ENCODE measurements at regions not wholly inside any gene's neighbourhood (a gene's known extent, or its start where the extent isn't known, plus 50 kb on each side); places are given as distances from the start of the nearest gene placed in this dataset.
"Not testable (repeated sequence)": the region's sequence is repeated elsewhere in the genome, so short reads cannot be mapped to it uniquely, and the experiment has no call there.

DNA sequence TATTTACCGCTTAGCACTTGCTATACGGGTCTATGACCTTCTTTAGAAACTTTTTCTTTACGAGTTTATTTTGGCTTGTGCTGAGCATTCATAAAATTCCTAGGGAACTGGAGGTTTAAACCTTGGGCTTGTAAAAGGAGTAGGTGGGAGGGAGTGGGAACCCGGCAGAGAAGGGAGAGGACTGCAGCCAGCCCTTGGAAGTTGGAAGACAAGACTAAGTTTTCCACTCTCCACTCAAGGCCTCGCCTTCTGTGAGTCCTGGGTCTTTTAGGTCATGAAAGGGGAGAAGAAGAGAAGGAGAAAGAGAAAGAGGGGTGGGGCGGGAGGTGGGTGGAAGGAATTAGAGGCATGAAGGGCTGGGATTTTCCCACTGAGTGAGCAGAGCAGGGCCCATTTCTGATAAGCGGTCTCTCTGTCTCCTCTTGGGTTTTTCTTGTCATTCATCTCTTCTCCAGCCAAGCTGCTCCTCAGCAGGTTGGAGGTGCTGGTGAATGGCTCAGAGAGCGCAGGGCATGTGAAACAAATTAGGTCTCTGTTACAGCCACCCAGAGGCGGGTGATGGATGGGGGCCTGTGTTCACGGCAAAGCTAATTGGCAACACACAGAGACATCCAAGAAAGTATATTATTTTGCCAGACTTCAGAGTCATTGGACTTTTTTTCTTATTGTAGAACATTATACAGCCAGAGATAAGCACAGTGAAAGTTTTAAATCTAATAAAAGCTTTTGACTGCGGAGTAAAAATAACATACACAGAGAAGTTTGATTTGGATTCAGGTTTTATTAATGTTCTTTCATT, 247.3 kb downstream of the FOXD2 start:
- DNase-seq (ENCODE audit: low spot score), result peak; percentile 74

DNA sequence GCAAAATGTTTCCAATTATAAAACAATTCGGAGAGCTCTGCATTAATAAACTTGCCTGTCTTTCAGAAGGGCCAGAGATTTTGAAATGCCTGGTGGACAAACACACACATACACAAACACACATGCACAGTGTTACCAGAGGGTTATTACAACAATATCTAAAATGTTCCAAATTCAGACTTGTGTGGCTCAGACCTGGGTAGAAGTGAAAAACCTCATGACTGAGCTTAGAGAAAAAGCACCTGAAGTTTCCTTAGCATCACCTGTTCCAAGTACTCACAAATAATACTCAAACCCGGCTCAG, 247.9 kb downstream of the FOXD2 start:
- DNase-seq (ENCODE audit: low spot score), result no peak

DNA sequence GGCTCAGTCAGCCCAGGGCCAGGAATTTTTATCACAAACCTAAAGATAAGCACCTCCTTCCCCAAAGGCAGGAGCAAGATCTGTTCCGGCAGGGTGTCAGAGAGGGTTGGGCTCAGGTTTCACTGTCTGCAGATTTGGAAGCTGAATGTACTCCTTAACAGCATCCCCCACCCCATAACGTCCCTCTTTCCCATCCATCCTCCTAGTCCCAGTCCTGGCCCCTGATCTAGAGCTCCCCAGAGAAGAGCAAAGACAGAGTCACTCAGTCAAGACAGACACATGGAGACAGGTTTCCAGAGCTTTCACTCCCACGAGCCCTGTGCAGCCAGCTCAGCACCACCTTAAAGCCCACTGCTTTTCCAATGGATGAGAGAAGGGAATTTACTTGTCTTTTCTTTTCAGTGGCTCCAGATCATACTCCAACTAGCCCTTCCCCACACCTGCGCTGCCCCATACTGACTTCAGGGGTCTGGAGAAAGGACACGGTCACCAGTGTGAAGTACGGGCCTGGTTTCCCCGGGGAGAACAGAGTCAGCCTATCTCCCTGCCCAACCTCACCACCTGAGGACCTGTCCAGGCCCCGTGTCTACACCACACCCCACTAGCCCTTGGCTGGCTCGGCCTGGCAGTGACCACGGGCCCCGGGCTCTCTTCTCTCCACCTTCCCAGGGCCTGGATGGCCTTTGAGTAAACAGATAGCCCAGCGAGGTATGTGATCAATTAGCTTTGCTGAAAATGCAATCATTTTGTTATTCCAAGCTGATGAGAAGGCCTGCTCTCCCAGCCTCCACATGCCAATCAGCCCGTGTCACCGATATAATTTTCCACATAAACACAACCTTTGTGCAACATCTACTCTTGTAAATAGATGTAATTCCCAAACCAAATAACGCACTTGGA, 249.1 kb downstream of the FOXD2 start:
- DNase-seq (ENCODE audit: low spot score), result peak; percentile 42

DNA sequence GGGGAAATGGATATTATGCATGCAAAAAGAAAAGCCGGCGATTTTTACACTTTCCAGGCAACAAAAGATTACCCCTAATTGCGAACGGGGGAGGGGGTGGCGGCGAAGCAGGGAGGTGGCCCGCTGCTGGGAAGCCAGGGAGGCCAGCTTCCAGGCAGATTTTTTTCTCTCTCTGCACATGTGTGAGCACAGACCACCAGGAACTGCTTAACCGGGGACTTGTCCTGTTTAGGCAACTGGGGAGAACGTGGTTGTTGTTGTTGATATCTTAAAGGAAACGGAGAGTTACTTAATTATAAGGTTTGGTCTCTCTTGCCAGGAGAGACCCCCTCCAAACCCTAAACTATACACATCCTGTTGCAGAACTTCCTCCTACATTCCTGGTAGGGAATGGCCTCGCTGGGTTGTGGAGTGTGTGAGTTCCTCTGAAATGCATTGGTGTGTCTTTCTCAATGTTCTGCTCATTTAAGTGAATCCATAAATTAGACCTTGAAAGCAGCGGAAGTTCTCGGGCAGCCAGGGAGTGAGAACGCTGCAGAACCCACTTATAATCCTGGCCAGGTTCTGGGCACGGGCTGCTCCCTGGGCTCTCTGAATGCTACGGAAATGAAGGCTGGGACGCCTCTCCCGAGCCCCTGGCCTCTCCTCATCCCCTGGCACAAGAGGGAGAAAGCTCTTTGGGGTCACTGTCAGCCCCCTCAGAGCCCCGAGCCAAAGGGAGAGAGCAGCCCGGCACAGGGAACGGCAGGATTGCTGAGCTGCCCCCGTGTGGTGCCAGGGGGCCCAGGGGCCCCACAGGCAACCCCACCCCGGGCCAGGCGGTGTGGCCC, 250.0 kb downstream of the FOXD2 start:
- peak; percentile 41 for DNase-seq (ENCODE audit: low spot score)

DNA sequence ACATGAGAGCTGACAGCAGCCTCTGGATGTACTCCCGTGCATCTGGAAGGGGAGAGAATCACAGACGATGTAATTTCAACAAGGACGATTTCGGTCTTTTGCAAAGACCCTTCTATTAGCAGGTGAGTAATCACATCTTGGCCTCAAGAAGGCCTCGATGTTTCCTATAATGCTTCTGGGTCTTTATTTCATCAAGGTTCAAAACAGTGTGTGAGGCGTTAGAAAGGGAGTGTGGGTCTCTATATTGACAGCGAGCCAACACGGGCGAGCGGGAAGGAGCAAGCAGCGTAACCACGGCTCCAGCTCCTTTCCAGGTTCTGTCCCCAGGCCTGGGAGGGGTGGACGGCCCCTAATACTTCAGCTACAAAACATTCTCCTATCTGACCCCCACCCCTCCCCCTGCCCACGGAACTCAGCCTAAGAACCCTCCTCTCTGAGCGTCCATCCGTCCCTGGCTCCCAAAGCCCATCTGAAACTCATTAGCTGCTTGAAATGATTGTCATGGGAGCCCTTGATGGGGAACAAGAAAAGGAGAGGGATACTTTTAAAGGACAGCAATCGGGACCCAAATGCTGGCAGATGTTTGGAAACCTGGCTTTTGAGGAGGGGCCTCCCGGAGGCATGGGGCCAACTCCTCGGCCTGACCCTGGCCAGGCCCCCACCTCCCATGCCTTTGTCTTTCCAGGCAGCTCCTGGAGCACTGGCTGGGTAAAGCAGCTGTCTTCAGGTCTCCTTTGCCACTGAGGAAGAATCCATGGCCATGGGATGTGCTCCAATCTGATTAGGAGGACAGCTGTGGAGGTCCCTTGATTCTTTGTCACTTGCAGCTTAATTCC, 250.8 kb downstream of the FOXD2 start:
- DNase-seq (ENCODE audit: low spot score), result peak; percentile 25

DNA sequence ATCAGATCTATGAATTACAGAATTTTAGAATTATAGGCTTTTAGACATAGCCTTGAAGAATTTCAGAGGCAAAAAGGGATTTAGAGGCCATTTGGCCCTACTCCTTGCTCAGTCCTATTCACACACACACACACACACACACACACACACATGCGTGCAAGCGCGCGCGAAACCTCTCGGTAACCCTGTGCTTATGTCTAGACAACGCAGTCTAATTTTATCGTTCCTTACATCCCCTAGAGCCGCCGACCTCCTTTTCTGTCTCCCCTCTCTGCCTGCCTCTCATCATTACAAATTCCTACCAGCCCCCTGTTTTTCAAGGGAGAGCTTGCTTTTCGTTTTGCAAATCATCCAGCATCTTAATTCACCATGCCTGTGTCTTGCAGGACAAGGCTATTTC, 252.1 kb downstream of the FOXD2 start:
- DNase-seq (ENCODE audit: low spot score), result no peak

DNA sequence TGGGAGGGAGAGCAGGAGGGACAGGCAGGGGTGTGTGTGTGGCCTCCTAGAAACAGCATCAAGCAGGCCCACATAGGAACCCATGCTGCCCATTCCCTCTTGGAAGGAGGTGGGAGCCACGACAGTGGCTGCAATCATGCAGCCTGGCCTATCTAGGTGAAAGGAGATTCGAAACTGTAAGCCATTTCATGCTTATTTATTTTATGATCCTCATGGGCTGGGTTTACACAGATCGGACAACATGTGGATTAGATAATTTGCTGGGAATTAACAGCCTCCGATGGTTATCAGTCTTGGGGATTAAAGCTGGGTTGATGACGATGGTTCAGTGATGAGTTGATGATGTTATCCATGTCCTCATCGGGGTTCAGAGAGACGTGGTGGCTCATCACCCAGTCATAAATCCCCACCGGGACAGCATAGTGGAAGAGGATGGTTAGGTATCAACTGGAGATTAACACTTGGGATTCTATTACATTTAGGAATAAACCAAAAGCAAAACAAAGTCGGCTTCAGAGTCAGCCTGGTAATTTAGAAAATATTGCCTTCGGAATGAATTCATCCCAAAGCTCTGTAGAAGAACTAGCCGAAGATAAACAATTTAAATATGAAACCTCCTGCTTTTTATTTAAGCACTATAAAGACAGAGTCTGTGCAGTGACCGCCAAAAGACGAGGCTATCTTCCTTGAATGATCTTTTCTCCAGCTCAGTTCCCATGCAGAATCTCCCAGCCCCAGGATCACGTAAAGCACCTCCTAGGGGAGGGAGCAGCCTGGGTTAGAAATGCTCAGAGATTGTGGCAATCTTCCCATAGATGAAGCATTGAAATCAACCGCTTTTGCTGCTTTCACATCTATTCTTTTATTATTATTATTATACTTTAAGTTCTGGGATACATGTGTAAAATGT, 252.8 kb downstream of the FOXD2 start:
- DNase-seq (ENCODE audit: low spot score), result no peak

DNA sequence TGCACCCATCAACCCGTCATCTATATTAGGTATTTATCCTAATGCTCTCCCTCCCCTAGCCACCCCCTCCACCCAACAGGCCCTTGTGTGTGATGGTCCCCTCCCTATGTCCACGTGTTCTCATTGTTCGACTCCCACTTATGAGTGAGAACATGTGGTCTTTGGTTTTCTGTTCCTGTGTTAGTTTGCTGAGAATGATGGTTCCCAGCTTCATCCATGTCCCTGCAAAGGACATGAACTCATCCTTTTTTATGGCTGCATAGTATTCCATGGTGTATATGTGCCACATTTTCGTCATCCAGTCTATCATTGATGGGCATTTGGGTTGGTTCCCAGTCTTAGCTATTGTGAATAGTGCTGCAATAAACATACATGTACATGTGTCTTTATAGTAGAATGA, 253.4 kb downstream of the FOXD2 start:
- not testable (repeated sequence) for DNase-seq (ENCODE audit: low spot score)

DNA sequence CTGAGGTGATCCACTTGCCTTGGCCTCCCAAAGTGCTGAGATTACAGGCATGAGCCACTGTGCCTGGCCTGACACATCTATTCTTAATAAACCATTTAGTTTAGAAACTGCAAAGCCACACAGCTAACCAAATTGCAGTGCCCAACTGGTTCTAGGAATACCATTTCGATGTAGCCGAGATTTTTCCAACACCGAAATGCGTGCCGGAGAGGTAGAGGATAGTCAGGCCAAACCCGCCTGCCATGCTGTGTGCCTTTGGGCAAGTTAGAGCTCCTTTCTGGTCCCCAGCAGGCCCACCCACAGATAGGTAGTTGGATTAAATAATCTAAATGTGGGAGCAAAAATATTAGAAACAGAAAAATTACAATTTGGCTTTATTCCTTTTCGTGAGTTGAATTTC, 254.4 kb downstream of the FOXD2 start:
- DNase-seq (ENCODE audit: low spot score), result no peak

DNA sequence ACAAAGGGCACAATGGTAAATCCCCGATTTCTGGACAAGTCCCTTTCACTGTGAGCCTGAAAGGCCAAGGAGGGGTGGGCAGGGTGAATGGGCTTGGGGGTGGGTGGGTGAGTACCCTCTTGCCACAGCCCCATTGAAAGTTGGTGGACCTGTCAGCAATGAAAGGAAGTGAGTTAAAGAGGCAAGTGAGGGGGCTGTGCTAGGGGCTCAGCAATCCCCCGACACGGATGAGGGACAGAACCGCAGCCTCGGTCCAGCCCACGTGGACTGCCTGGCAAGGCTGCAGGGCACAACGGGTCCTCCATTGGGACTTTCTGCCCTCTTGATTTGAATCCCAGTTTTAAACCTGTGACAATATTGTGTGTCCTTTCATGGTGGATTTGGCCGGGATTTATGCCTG, 255.3 kb downstream of the FOXD2 start:
- DNase-seq (ENCODE audit: low spot score), result no peak

DNA sequence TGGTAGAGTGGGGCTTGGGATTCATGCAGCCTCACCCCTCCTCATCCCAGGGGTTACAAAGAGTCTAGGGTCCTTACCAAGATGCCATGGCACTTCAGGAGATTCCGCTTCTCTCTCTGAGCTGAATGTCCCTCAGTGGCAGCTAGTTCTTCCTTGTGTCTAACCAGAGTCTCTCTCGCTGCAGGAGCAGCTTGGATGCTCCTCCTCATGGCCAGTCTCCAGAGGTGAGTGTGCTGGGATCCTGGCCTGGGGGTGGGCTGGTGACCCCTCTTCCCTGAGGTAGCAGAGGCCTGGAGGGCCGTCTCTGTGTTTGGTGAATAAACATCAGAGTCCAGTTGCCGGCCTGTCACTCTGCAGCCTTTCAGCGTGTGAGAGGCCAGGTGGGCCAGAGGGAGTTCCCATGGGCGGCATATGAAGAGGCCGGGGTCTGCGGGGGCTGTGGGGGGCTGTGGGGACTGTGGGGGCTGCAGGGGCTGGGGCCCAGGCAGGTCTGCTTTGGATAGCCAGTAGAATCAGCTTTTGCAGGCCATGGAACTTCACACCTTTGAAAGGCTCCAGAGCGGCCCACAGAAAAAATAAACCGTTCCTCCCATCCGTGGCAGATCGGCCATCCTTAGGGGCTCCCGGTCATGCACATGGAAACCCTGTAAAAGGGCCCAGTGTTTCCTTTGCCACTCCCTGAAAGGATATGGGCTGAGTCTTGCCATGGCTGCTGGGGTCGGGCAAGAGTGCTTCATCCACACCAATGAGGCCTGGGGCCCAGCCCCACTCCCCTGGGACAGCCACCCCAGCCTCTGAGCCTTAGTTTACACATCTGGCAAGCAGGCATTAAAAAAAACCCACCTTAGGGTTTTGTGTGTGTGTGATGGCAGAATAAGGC, 256.4 kb downstream of the FOXD2 start:
- no peak for DNase-seq (ENCODE audit: low spot score)

DNA sequence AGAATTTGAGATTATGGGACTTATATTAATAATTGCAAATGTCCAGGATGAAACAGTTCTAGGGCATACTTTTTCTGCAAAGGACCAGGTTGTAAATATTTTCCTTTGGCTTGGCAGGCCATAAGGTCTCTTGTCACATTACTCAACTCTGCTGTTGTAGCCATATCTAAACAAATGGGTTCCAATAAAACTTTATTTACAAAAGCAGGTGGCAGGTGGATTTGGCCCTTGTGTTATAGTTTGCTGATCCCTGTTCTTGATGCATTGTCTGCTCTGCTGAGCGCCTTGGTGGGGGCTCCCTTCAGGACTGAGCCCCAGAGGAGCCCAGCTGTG, 258.5 kb downstream of the FOXD2 start:
- no peak for DNase-seq (ENCODE audit: low spot score)

DNA sequence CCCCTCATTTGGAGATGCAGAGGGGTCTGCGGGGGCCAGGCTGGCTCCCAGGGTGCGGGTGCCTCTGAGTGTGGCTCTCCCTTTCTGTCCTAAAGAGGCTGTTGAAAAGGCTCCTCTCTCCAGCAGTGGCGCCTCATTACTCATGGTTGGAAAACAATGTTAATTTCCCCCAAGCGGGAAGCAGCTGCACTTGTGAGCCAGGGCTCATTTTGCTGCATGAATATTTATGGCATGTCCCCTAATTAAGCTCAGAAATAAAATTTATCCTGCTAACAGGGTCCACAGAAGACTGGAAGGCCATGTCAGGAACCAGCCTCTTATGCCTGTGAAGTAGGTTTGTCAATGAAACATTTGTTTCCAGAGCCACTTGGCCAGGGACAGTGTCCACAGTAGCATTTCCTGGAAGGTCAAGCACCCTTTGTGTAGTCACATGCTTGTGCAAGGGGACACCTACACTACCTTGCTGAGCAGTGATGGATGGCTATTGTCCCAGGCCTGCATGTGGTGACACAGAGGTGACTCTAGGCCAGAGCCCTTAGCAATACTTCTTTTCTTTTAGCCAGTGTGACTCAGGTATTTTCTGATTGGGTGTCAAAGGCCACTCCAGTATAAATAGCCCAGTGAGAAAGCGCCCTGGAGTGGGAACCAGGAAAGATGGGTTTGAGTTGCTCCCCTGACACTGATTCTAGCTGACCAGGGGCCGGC, 259.0 kb downstream of the FOXD2 start:
- DNase-seq (ENCODE audit: low spot score), result no peak

DNA sequence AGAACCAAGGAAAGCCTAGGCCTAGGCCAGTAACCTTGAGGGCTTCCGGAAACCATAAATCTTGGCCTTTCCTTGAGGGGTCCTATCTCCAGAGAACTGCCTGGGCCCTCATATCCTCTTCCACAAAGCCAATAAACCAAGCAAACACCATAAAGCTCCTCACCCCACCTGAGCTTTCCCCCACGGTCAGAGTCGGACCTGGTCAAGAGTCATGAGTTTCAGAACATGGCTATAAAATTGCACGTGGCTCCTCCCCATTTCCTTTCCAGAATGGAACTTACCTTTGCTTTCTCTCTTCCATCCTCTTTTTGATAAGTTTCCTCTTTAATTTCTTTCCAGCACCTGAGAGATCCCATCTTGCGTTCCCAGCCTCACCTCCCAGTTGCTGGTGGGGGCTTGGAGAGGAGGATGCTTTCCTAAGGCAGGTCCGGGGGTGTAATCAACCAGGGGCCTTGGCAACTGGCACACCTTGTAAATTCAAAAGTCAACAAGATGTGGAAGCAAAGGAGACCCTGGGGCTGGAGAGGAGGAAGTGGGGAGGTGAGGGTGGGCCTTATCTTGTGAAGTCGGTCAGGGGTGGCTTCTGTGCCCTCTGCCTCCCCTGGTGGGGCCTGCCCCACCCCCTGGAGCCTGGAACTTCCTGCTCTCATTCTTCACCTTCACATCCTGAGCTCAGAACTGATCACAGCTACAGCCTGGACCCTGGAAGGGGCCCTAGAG, 259.9 kb downstream of the FOXD2 start:
- DNase-seq (ENCODE audit: low spot score), result no peak

DNA sequence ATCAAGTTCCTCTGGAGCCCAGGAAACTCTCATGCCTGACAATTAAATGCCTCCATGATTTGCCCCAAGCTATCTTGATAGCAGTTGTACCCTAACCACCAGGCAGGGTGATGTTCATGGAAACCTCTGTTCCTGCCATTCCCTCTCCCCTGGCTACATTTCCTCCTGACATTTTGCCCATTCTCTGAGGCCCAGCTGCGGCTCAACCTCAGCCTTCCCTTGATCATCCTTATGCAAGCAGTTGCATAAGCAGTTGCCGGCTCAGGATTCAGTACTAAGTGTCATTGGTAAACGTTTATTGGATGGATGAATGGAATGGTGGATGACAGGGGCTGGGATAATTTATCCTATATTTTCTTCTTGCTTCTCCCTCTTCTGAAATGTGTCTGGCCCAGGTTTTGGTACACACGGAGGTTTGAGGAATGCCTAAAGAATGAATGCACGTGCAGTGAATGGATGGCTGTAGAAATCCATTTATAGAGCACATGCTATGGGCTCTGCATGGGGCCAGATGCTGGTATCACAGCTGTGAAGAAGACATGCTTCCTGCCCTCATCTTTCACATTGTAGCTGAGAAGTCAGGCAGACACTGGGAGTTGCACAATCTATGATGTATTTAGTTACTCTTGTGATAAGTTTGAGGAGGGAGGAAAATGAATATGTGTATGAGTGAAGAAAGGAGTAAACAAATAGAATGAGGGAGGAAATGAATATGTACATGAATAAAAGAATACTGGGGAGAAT, 261.8 kb downstream of the FOXD2 start:
- DNase-seq (ENCODE audit: low spot score), result no peak

DNA sequence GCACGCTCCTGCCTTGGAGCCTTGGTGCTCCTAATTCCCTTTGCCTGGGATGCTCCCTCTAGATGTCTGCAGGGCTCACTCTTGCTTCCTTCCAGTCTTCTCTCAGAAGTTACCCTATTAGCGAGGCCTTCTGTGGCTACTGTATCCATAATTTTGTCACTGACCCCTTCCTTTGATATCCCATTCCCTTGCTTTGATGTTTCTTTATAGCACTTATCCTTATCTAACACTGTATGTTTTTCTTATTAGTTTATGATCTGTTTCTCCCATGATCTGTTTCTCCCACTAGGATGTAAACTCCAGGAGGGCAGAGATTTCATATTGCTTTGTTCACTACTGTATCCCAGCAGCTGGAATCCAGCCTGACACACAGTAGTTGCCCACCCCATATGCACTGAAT, 263.4 kb downstream of the FOXD2 start:
- no peak for DNase-seq (ENCODE audit: low spot score)

DNA sequence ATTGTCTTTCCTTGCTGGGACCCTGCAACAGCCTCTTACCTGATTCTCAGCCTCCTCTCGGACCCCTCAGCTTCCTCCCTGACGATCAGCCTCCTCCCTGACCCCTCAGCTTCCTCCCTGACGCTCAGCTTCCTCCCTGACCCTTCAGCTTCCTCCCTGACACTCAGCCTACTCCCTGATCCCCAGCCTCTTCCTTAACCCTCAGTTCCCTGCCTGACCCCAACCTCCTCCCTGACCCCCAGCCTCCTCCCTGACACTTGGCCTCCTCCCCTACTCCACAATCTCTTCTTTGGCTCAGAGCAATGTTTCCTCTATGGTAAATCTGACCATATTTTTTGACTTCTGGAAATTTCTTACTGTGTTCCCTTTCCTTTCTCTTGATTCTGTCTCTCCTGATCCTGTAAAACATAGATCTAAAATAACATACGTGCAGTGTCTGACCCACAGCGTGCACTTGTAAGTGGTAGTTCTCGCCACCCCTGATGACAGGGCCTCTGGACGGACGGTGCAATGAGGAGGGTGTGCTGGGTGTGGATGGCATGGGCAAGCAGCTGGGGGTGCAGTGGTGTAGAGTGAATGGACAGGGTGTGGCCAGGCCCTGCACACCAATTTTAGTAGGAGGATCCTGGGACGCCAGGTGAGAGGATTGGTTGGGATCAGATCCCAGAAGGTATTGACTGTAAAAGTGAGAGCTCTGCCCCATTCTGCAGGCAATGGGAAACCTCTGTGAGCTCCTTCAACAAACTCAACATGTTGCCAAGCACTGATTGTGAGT, 264.1 kb downstream of the FOXD2 start:
- DNase-seq (ENCODE audit: low spot score), result no peak
